ENCODE measurements at regions not wholly inside any gene's neighbourhood (a gene's known extent, or its start where the extent isn't known, plus 50 kb on each side); places are given as distances from the start of the nearest gene placed in this dataset.

DNA sequence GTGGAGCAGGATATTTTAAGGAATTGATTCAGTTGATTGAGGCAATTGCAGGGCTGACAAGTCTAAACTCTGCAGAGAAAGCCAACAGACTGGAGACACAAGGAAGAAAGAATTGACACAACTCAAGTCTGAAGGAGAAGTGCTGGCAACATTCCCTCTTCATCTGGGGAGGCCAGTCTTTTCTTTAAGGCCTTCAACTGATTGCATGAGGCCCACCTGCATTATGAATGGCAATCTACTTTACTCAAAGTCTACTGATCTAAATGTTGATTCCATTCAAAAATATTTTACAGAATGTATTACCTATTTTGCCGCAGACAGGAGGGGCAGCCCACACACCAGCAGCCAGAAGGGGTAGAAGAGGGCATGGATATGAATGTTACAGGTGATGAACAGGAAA is 425.2 kb downstream of the PCDH10 start:
- TF ChIP-seq POLR2AphosphoS5 (IDR thresholded peaks at IDR 0.05; ENCODE audit: low read depth, low read length) (no peak), RAD21 (IDR thresholded peaks at IDR 0.05; ENCODE audit: low read length) (no peak), SMC3 (IDR thresholded peaks at IDR 0.05; ENCODE audit: low read depth, low read length) (no peak), GABPA (IDR thresholded peaks at IDR 0.05; ENCODE audit: low read depth) (no peak), EP300 (IDR thresholded peaks at IDR 0.05; ENCODE audit: borderline replicate concordance in 1 of 2, low read depth in 1 of 2, low read length in 1 of 2) (no peak), TAF1 (IDR thresholded peaks at IDR 0.05; ENCODE audit: borderline replicate concordance, low read depth, low read length) (no peak), RFX5 (IDR thresholded peaks at IDR 0.05; ENCODE audit: low read length) (no peak), FOXJ3 (CRISPR knock-in tag; IDR thresholded peaks at IDR 0.05) (no peak)
- TF ChIP-seq, protein P1, sequence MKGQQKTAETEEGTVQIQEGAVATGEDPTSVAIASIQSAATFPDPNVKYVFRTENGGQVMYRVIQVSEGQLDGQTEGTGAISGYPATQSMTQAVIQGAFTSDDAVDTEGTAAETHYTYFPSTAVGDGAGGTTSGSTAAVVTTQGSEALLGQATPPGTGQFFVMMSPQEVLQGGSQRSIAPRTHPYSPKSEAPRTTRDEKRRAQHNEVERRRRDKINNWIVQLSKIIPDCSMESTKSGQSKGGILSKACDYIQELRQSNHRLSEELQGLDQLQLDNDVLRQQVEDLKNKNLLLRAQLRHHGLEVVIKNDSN (IDR thresholded peaks at IDR 0.05; ENCODE audit: borderline replicate concordance, low read depth), result no peak
- TF ChIP-seq, protein P2, sequence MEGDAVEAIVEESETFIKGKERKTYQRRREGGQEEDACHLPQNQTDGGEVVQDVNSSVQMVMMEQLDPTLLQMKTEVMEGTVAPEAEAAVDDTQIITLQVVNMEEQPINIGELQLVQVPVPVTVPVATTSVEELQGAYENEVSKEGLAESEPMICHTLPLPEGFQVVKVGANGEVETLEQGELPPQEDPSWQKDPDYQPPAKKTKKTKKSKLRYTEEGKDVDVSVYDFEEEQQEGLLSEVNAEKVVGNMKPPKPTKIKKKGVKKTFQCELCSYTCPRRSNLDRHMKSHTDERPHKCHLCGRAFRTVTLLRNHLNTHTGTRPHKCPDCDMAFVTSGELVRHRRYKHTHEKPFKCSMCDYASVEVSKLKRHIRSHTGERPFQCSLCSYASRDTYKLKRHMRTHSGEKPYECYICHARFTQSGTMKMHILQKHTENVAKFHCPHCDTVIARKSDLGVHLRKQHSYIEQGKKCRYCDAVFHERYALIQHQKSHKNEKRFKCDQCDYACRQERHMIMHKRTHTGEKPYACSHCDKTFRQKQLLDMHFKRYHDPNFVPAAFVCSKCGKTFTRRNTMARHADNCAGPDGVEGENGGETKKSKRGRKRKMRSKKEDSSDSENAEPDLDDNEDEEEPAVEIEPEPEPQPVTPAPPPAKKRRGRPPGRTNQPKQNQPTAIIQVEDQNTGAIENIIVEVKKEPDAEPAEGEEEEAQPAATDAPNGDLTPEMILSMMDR (IDR thresholded peaks at IDR 0.05), result no peak
- TF ChIP-seq, protein P3, sequence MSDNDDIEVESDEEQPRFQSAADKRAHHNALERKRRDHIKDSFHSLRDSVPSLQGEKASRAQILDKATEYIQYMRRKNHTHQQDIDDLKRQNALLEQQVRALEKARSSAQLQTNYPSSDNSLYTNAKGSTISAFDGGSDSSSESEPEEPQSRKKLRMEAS (IDR thresholded peaks at IDR 0.05; ENCODE audit: low read depth), result no peak
